Adrenal gland (tissue), 5 donors: ENCODE measurements at regions not wholly inside any gene's neighbourhood (a gene's known extent, or its start where the extent isn't known, plus 50 kb on each side); places are given as distances from the start of the nearest gene placed in this dataset.

Experiments
- POLR2A ChIP-seq, 2 donors: fragments of 450-650 bp; IDR thresholded peaks; one replicate each; pipeline ENCODE4 v1.6.1; 2017; ENCODE audit warnings: antibody characterized with exemption in 2 of 2, mild to moderate bottlenecking in 2 of 2, moderate library complexity in 1 of 2
- TF ChIP-seq, protein P1 (sequence below), 6 experiments: fragments of 450-650 bp in 4 of 6; fragments of 200-600 bp in 2 of 6; sonication (generic) in 1 of 6; IDR thresholded peaks; 1 replicate in 5 of 6; 2 replicates in 1 of 6; pipeline versions ENCODE4 v1.5.1 to v1.8.0; 2016 to 2021; ENCODE audit warnings: antibody characterized with exemption in 6 of 6, mild to moderate bottlenecking in 2 of 6, moderate library complexity in 1 of 6
- donor health status: DM: no; HTN: no; CAD: no.

DNA sequence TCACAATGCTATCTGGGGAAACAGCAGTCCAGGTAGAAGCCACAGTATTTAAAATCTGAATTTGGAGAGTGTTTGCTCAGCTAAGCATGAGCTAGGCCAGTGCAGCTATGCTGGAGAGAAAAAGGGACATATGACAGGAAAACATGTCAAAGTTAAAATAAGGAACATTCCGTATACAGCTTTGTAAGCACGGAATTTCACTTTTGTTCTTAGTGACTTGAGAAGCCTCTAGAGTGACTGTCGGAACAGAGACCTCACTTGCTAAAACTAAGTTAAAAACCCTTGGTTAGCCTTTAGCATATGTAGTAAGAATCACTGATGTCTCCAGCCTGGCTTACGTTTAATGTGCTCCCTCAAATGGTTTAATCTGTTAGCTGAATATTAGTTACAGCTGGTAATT lies 661.7 kb downstream of the KCNT2 start:
- TF ChIP-seq, protein P1, sequence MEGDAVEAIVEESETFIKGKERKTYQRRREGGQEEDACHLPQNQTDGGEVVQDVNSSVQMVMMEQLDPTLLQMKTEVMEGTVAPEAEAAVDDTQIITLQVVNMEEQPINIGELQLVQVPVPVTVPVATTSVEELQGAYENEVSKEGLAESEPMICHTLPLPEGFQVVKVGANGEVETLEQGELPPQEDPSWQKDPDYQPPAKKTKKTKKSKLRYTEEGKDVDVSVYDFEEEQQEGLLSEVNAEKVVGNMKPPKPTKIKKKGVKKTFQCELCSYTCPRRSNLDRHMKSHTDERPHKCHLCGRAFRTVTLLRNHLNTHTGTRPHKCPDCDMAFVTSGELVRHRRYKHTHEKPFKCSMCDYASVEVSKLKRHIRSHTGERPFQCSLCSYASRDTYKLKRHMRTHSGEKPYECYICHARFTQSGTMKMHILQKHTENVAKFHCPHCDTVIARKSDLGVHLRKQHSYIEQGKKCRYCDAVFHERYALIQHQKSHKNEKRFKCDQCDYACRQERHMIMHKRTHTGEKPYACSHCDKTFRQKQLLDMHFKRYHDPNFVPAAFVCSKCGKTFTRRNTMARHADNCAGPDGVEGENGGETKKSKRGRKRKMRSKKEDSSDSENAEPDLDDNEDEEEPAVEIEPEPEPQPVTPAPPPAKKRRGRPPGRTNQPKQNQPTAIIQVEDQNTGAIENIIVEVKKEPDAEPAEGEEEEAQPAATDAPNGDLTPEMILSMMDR (IDR thresholded peaks at IDR 0.05), result no peak
- TF ChIP-seq POLR2A (IDR thresholded peaks at IDR 0.05), result no peak
